Thymus (tissue), 11 donors: ENCODE measurements at regions not wholly inside any gene's neighbourhood (a gene's known extent, or its start where the extent isn't known, plus 50 kb on each side); places are given as distances from the start of the nearest gene placed in this dataset.

Experiments used
- DNase-seq, 9 donors: peaks; one replicate each; pipeline ENCODE4 v3.0.0-alpha.2; 2013; ENCODE audit warnings: low spot score in 9 of 9, low read depth in 6 of 9, missing footprints in 1 of 9
- H3K27ac ChIP-seq, 2 donors: one replicate each; pipeline ENCODE4 v1.5.1; 2013; ENCODE audit warnings: control low read depth in 1 of 2, low read depth in 1 of 2, low read length in 1 of 2, mild to moderate bottlenecking in 1 of 2, moderate library complexity in 1 of 2
- H3K27me3 ChIP-seq, 2 donors: one replicate each; pipeline ENCODE4 v1.5.1; 2013; ENCODE audit warnings: low read length in 1 of 2; ENCODE audit not compliant: control insufficient read depth in 2 of 2, insufficient read depth in 1 of 2
- H3K36me3 ChIP-seq, 2 donors: one replicate each; pipeline ENCODE4 v1.5.1; 2013; ENCODE audit warnings: low read length in 1 of 2, mild to moderate bottlenecking in 1 of 2, moderate library complexity in 1 of 2; ENCODE audit not compliant: control insufficient read depth in 2 of 2, insufficient read depth in 2 of 2
- H3K4me1 ChIP-seq, 2 donors: one replicate each; pipeline ENCODE4 v1.5.1; 2013; ENCODE audit warnings: low read length in 2 of 2; ENCODE audit not compliant: control insufficient read depth in 2 of 2, insufficient read depth in 2 of 2
- H3K4me3 ChIP-seq, 2 donors: one replicate each; pipeline ENCODE4 v1.5.1; 2013; ENCODE audit warnings: low read length in 2 of 2, control low read depth in 1 of 2, mild to moderate bottlenecking in 1 of 2
- H3K9me3 ChIP-seq, 2 donors: one replicate each; pipeline ENCODE4 v1.5.1; 2013; ENCODE audit warnings: low read length in 1 of 2, mild to moderate bottlenecking in 1 of 2; ENCODE audit not compliant: control insufficient read depth in 2 of 2, insufficient read depth in 1 of 2
- WGBS: extraction: QIAGEN DNeasy Blood & Tissue Kit; methylation state at CpG from one replicate; pipeline ENCODE4 v1.1.7; 2013; 5-methylcytosine and 5-hydroxymethylcytosine counted together
- donor health status: healthy.

- Histone ChIP-seq H3K36me3 (no peaks in the 10 kb centered on the region), H3K4me1 (no peaks in the 10 kb centered on the region), H3K27ac (no peak overlapping the region), H3K9me3 (no peaks in the 10 kb centered on the region), H3K27me3 (no peaks in the 10 kb centered on the region), H3K4me3 (no peak overlapping the region)
- DNase-seq: no peak
- 95% methylated on average over 5 of the region's 5 CpGs for WGBS
These were observed 76.6 kb downstream of the F11 start for GRCh38 chr4:186342582-186342981.

- Histone ChIP-seq H3K4me1 (no peaks in the 10 kb centered on the region), H3K27me3 (no peaks in the 10 kb centered on the region), H3K9me3 (no peaks in the 10 kb centered on the region), H3K36me3 (no peaks in the 10 kb centered on the region), H3K4me3 (no peak overlapping the region), H3K27ac (no peak overlapping the region)
- DNase-seq: no peak
- 95% methylated on average over 5 of the region's 5 CpGs for WGBS
These were observed 75.7 kb downstream of the F11 start for GRCh38 chr4:186341655-186342054.
